ENCODE measurements at regions not wholly inside any gene's neighbourhood (a gene's known extent, or its start where the extent isn't known, plus 50 kb on each side); places are given as distances from the start of the nearest gene placed in this dataset.

DNA sequence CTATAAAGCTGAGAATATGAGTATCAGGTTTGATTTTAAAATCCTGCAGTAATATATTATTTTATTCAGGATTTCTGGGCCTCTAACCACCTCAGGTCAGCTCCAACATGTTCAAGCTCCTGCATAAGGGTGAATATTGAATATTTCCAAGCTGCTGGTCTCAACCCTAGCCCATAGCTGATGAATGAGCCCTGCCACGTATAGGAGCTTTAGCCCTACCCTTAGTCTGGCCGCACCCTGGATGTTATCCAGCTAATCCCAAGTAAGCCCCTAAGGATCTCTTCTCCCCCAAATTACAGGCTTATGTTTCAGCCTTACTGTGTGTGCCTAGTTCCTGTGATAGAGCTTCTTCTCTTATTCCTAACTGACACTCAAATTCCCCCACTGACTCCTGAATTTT, 240.6 kb downstream of the KCTD12 start:
- no peaks in the 10 kb centered on the region for H3K79me2 ChIP-seq (ENCODE audit: control insufficient read depth in 1 of 2, insufficient read depth in 2 of 2, low read length in 2 of 2)
- no peak overlapping the region for H3K56ac ChIP-seq (replicated peaks; ENCODE audit: insufficient read length, low read depth, low read length)
- H3K4me3 ChIP-seq (ENCODE audit: extremely low read depth in 1 of 4, insufficient read depth in 2 of 4, low read depth in 3 of 4, low read length in 4 of 4), result no peak overlapping the region
- no peak overlapping the region for H3K4ac ChIP-seq (replicated peaks; ENCODE audit: insufficient read length, low read depth, low read length)
- no peak overlapping the region for H4K5ac ChIP-seq (ENCODE audit: insufficient read length, low read depth, low read length)
- no peaks in the 10 kb centered on the region for H3K27me3 ChIP-seq (replicated peaks in 1 of 4; ENCODE audit: control insufficient read depth in 3 of 4, extremely low read depth in 1 of 4, insufficient read depth in 3 of 4, low read length in 3 of 4)
- no peak overlapping the region for H2AFZ ChIP-seq (ENCODE audit: low read length)
- no peak overlapping the region for H2BK12ac ChIP-seq (ENCODE audit: low read depth, low read length)
- no peak overlapping the region for H3K27ac ChIP-seq (ENCODE audit: low read depth, low read length)
- no peak overlapping the region for H3K14ac ChIP-seq (ENCODE audit: insufficient read length)
- DNase-seq (ENCODE audit: low read depth in 1 of 2, low spot score in 2 of 2), result no peak
- no peak overlapping the region for H2BK15ac ChIP-seq (ENCODE audit: low read length)
- H2BK20ac ChIP-seq (ENCODE audit: low read length), result no peak overlapping the region
- FAIRE-seq, result no peak
- H4K91ac ChIP-seq (replicated peaks; ENCODE audit: insufficient read length, low read length), result no peak overlapping the region
- H3K4me1 ChIP-seq (replicated peaks in 1 of 4; ENCODE audit: control insufficient read depth in 3 of 4, insufficient read depth in 4 of 4, low read length in 3 of 4), result no peaks in the 10 kb centered on the region
- H2AK5ac ChIP-seq (ENCODE audit: low read depth, low read length), result no peak overlapping the region
- no peak overlapping the region for H3K23ac ChIP-seq (ENCODE audit: insufficient read length)
- CTCF ChIA-PET (ENCODE audit: partially characterized antibody), result interaction anchor here (1.1 to 2.3 kb wide), 2 partner anchors 9 to 240 kb away, joined by 3 to 10 read pairs; no protein-coding TSS in a partner anchor
- no peak overlapping the region for H2BK120ac ChIP-seq (replicated peaks; ENCODE audit: low read depth, low read length)
- H3K4me2 ChIP-seq (ENCODE audit: insufficient read depth in 1 of 2, low read depth in 2 of 2, low read length in 2 of 2), result no peak overlapping the region
- H2BK5ac ChIP-seq (ENCODE audit: low read depth, low read length), result no peak overlapping the region
- H4K8ac ChIP-seq (ENCODE audit: extremely low read depth, insufficient read depth, low read length), result no peak overlapping the region
- 91% methylated on average over 2 of the region's 2 CpGs; no CpG with 5 or more reads in 1 of the 2 experiments for WGBS, 2 experiments (ENCODE audit: extremely low coverage in 1 of 2, insufficient coverage in 1 of 2, insufficient read length in 1 of 2, insufficient replicate concordance in 2 of 2, low coverage in 1 of 2, low lambda C conversion rate in 2 of 2, missing lambda C conversion rate in 1 of 2)
- no peaks in the 10 kb centered on the region for H3K79me1 ChIP-seq (ENCODE audit: low read depth, low read length)
- no peaks in the 10 kb centered on the region for H4K20me1 ChIP-seq (replicated peaks in 1 of 2; ENCODE audit: control insufficient read depth in 1 of 2, insufficient read depth in 2 of 2, low read length in 2 of 2)
- H3K23me2 ChIP-seq (ENCODE audit: low read depth, low read length), result no peaks in the 10 kb centered on the region
- H3K36me3 ChIP-seq (ENCODE audit: control insufficient read depth in 2 of 4, insufficient read depth in 4 of 4, low read length in 3 of 4), result no peaks in the 10 kb centered on the region
- H3K9ac ChIP-seq (replicated peaks in 1 of 4; ENCODE audit: extremely low read depth in 1 of 4, low read depth in 3 of 4, low read length in 3 of 4), result no peak overlapping the region
- H3K9me3 ChIP-seq (ENCODE audit: insufficient read depth in 2 of 2, low read depth in 1 of 2, low read length in 1 of 2), result no peaks in the 10 kb centered on the region
- POLR2A ChIA-PET (ENCODE audit: partially characterized antibody), result no interaction called here
- no peak for TF ChIP-seq TBP (IDR thresholded peaks at IDR 0.05; ENCODE audit: low read depth, low read length)
- TF ChIP-seq, protein P1, sequence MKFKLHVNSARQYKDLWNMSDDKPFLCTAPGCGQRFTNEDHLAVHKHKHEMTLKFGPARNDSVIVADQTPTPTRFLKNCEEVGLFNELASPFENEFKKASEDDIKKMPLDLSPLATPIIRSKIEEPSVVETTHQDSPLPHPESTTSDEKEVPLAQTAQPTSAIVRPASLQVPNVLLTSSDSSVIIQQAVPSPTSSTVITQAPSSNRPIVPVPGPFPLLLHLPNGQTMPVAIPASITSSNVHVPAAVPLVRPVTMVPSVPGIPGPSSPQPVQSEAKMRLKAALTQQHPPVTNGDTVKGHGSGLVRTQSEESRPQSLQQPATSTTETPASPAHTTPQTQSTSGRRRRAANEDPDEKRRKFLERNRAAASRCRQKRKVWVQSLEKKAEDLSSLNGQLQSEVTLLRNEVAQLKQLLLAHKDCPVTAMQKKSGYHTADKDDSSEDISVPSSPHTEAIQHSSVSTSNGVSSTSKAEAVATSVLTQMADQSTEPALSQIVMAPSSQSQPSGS (IDR thresholded peaks at IDR 0.05; ENCODE audit: low read length), result no peak
- TF ChIP-seq RXRA (IDR thresholded peaks at IDR 0.05; ENCODE audit: insufficient read depth, low read depth, low read length), result no peak
- no peak for TF ChIP-seq POLR2AphosphoS5 (IDR thresholded peaks at IDR 0.05; ENCODE audit: low read depth, low read length)
- no peak overlapping the region for H3K18ac ChIP-seq (ENCODE audit: extremely low read depth, low read length)

Data from H1 (cell line).